ENCODE measurements at regions not wholly inside any gene's neighbourhood (a gene's known extent, or its start where the extent isn't known, plus 50 kb on each side); places are given as distances from the start of the nearest gene placed in this dataset.

GRCh38 chr2:52128081-52128480 is 1096.1 kb upstream of the NRXN1 start:
- DNase-seq (ENCODE audit: low spot score), result no peak

- no peak for DNase-seq (ENCODE audit: low spot score)
Measured at GRCh38 chr2:52127527-52127926, 1095.6 kb upstream of the NRXN1 start.

GRCh38 chr2:52117299-52117698 is 1085.4 kb upstream of the NRXN1 start:
- no peak for DNase-seq (ENCODE audit: low spot score)

- DNase-seq (ENCODE audit: low spot score), result no peak
Measured at GRCh38 chr2:52115750-52116149, 1083.8 kb upstream of the NRXN1 start.

- no peak for DNase-seq (ENCODE audit: low spot score)
Measured at GRCh38 chr2:52113338-52113737, 1081.4 kb upstream of the NRXN1 start.

- no peak for DNase-seq (ENCODE audit: low spot score)
Measured at GRCh38 chr2:52112141-52112540, 1080.2 kb upstream of the NRXN1 start.

- DNase-seq (ENCODE audit: low spot score), result no peak
Measured at GRCh38 chr2:52107124-52107523, 1075.2 kb upstream of the NRXN1 start.

- no peak for DNase-seq (ENCODE audit: low spot score)
Measured at GRCh38 chr2:52097071-52097470, 1065.1 kb upstream of the NRXN1 start.

GRCh38 chr2:52084759-52085158 is 1052.8 kb upstream of the NRXN1 start:
- DNase-seq (ENCODE audit: low spot score), result no peak

- no peak for DNase-seq (ENCODE audit: low spot score)
Measured at GRCh38 chr2:52083214-52083613, 1051.3 kb upstream of the NRXN1 start.

- DNase-seq (ENCODE audit: low spot score), result no peak
Measured at GRCh38 chr2:52082646-52083045, 1050.7 kb upstream of the NRXN1 start.

GRCh38 chr2:52079602-52080001 is 1047.7 kb upstream of the NRXN1 start:
- no peak for DNase-seq (ENCODE audit: low spot score)

GRCh38 chr2:52077159-52077558 is 1045.2 kb upstream of the NRXN1 start:
- no peak for DNase-seq (ENCODE audit: low spot score)

GRCh38 chr2:52074130-52074719 is 1042.3 kb upstream of the NRXN1 start:
- no peak for DNase-seq (ENCODE audit: low spot score)

- no peak for DNase-seq (ENCODE audit: low spot score)
Measured at GRCh38 chr2:52072949-52073348, 1041.0 kb upstream of the NRXN1 start.

GRCh38 chr2:52070665-52071064 is 1038.7 kb upstream of the NRXN1 start:
- no peak for DNase-seq (ENCODE audit: low spot score)

- no peak for DNase-seq (ENCODE audit: low spot score)
Measured at GRCh38 chr2:52064234-52064633, 1032.3 kb upstream of the NRXN1 start.

- peak; percentile 9 for DNase-seq (ENCODE audit: low spot score)
Measured at GRCh38 chr2:52054824-52055223, 1022.9 kb upstream of the NRXN1 start.

- DNase-seq (ENCODE audit: low spot score), result no peak
Measured at GRCh38 chr2:52036853-52037252, 1004.9 kb upstream of the NRXN1 start.

GRCh38 chr2:52036024-52036423 is 1004.1 kb upstream of the NRXN1 start:
- no peak for DNase-seq (ENCODE audit: low spot score)

- DNase-seq (ENCODE audit: low spot score), result no peak
Measured at GRCh38 chr2:52035391-52035790, 1003.5 kb upstream of the NRXN1 start.

- DNase-seq (ENCODE audit: low spot score), result no peak
Measured at GRCh38 chr2:52034706-52035105, 1002.8 kb upstream of the NRXN1 start.

- DNase-seq (ENCODE audit: low spot score), result no peak
Measured at GRCh38 chr2:52022006-52022405, 990.1 kb upstream of the NRXN1 start.

GRCh38 chr2:52017646-52018235 is 985.8 kb upstream of the NRXN1 start:
- no peak for DNase-seq (ENCODE audit: low spot score)
